A673 (cell line): ENCODE measurements at regions not wholly inside any gene's neighbourhood (a gene's known extent, or its start where the extent isn't known, plus 50 kb on each side); places are given as distances from the start of the nearest gene placed in this dataset.

Source experiments
- CTCF ChIP-seq: fragments of 300-800, 200-600 bp; sonication (generic); conservative IDR thresholded peaks from 2 replicates; pipeline ENCODE4 v1.5.1; 2017; ENCODE audit warnings: low read depth, mild to moderate bottlenecking, antibody characterized with exemption, low read length, moderate library complexity, mixed read lengths
- EZH2 ChIP-seq: fragments of 200-600 bp; sonication (generic); IDR thresholded peaks from 2 replicates; pipeline ENCODE4 v1.6.1; 2017; ENCODE audit warnings: borderline replicate concordance, low read depth, mild to moderate bottlenecking, mixed read lengths, antibody characterized with exemption, low read length; ENCODE audit not compliant: poor library complexity, severe bottlenecking

- TF ChIP-seq CTCF (no peak), EZH2 (no peak)
Observed at GRCh38 chr3:82000350-82000749, 238.9 kb upstream of the GBE1 start.
